Gastrocnemius medialis (tissue), 4 donors: ENCODE measurements at regions not wholly inside any gene's neighbourhood (a gene's known extent, or its start where the extent isn't known, plus 50 kb on each side); places are given as distances from the start of the nearest gene placed in this dataset.

Experiments used
- POLR2A ChIP-seq, 2 donors: fragments of 450-650 bp; IDR thresholded peaks; one replicate each; pipeline ENCODE4 v1.6.1; 2017; ENCODE audit warnings: antibody characterized with exemption in 2 of 2, mild to moderate bottlenecking in 2 of 2, moderate library complexity in 2 of 2
- TF ChIP-seq, protein P1 (sequence below), 5 experiments: fragments of 450-650 bp in 3 of 5; fragments of 200-600 bp in 2 of 5; sonication (generic) in 2 of 5; IDR thresholded peaks in 4 of 5; conservative IDR thresholded peaks in 1 of 5; 1 replicate in 4 of 5; 2 replicates in 1 of 5; pipeline ENCODE4 v1.5.1; 2016 to 2019; ENCODE audit warnings: antibody characterized with exemption in 5 of 5, mild to moderate bottlenecking in 3 of 5, moderate library complexity in 3 of 5

DNA sequence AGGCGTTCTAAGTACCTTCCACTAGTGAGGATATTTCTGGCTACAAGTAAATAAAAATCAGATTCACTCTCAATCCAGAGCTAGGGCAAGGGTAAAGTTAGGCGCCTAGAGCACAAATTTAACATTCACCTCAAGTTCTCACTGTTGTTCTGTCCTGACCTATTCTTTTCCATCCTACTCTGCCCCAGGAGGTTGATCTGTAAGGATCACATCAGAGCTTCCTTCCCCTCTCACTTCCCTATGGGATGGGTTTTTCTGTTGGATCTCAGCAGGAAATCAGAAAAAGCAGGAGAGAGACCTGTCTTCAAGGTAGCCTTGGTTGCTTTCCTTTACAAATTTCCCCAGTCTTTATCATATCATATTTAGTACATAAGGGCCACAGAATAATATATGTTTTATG is 316.7 kb downstream of the GABRG2 start:
- TF ChIP-seq, protein P1, sequence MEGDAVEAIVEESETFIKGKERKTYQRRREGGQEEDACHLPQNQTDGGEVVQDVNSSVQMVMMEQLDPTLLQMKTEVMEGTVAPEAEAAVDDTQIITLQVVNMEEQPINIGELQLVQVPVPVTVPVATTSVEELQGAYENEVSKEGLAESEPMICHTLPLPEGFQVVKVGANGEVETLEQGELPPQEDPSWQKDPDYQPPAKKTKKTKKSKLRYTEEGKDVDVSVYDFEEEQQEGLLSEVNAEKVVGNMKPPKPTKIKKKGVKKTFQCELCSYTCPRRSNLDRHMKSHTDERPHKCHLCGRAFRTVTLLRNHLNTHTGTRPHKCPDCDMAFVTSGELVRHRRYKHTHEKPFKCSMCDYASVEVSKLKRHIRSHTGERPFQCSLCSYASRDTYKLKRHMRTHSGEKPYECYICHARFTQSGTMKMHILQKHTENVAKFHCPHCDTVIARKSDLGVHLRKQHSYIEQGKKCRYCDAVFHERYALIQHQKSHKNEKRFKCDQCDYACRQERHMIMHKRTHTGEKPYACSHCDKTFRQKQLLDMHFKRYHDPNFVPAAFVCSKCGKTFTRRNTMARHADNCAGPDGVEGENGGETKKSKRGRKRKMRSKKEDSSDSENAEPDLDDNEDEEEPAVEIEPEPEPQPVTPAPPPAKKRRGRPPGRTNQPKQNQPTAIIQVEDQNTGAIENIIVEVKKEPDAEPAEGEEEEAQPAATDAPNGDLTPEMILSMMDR (IDR thresholded peaks at IDR 0.05 in 4 of 5, conservative IDR thresholded peaks at IDR 0.05 in 1 of 5) = no peak
- TF ChIP-seq POLR2A (IDR thresholded peaks at IDR 0.05) = no peak
